Lung (tissue), 11 donors: ENCODE measurements at regions not wholly inside any gene's neighbourhood (a gene's known extent, or its start where the extent isn't known, plus 50 kb on each side); places are given as distances from the start of the nearest gene placed in this dataset.

ENCODE experiments used
- ATAC-seq: fragments of 200-7000 bp; cut with Tn5 transposase; one replicate; pipeline ENCODE4 v1.9.1; 2020; ENCODE audit warnings: moderate number of reproducible peaks; ENCODE audit not compliant: insufficient read depth, low FRiP score
- DNase-seq, 3 donors: peaks; one replicate each; pipeline ENCODE4 v3.0.0-alpha.2; 2013 to 2017
- H3K27ac ChIP-seq, 2 donors: one replicate each; pipeline ENCODE4 v1.5.1; 2013; ENCODE audit warnings: mild to moderate bottlenecking in 2 of 2, moderate library complexity in 2 of 2, control low read depth in 1 of 2, inconsistent platforms in 1 of 2, low read depth in 1 of 2, low read length in 1 of 2
- H3K27me3 ChIP-seq, 3 donors: one replicate each; pipeline ENCODE4 v1.5.1; 2013; ENCODE audit warnings: low read length in 2 of 3; ENCODE audit not compliant: control insufficient read depth in 3 of 3, insufficient read depth in 3 of 3
- H3K36me3 ChIP-seq, 4 donors: one replicate each; pipeline ENCODE4 v1.5.1; 2013; ENCODE audit warnings: low read length in 4 of 4, mild to moderate bottlenecking in 1 of 4, moderate library complexity in 1 of 4; ENCODE audit not compliant: control insufficient read depth in 4 of 4, insufficient read depth in 4 of 4
- H3K4me1 ChIP-seq, 5 donors: one replicate each; pipeline ENCODE4 v1.5.1; 2013; ENCODE audit warnings: low read length in 5 of 5, mild to moderate bottlenecking in 2 of 5, moderate library complexity in 1 of 5; ENCODE audit not compliant: control insufficient read depth in 5 of 5, insufficient read depth in 5 of 5
- H3K4me3 ChIP-seq: one replicate; pipeline ENCODE4 v1.5.1; 2013; ENCODE audit warnings: mild to moderate bottlenecking, control low read depth, moderate library complexity
- H3K9ac ChIP-seq, 2 donors: one replicate each; pipeline ENCODE4 v1.5.1; 2013; ENCODE audit warnings: low read length in 2 of 2, control low read depth in 1 of 2; ENCODE audit not compliant: insufficient read depth in 1 of 2
- H3K9me3 ChIP-seq, 4 donors: one replicate each; pipeline ENCODE4 v1.5.1; 2013; ENCODE audit warnings: low read length in 3 of 4, mild to moderate bottlenecking in 1 of 4, moderate library complexity in 1 of 4; ENCODE audit not compliant: control insufficient read depth in 4 of 4, insufficient read depth in 3 of 4
- CTCF ChIP-seq: IDR thresholded peaks from 2 replicates; pipeline ENCODE4 v1.5.1; 2012; ENCODE audit warnings: mild to moderate bottlenecking; ENCODE audit errors: control extremely low read depth, extremely low read depth
- WGBS, 2 donors: extraction: QIAGEN DNeasy Blood & Tissue Kit; methylation state at CpG; one replicate each; pipeline ENCODE4 v1.1.7; 2013; 5-methylcytosine and 5-hydroxymethylcytosine counted together
- donor health status: control.
- donor health status: control.
- donor health status: Bipolar disorder and iron deficiency.
- donor health status: healthy.
- donor health status: DM: yes; HTN: yes; CAD: no.

GRCh38 chr18:78905334-78905733 is 74.3 kb upstream of the SALL3 start:
- peaks cover 0 to 9% (median 0%) of the 10 kb centered on the region in 4 donors for H3K9me3 ChIP-seq
- no peak overlapping the region for H3K9ac ChIP-seq
- no peak for TF ChIP-seq CTCF
- ATAC-seq (no peak), DNase-seq (no peak)
- H3K36me3 ChIP-seq, result no peaks in the 10 kb centered on the region
- H3K4me3 ChIP-seq, result no peak overlapping the region
- 85 to 93% methylated on average over 9 of the region's 9 CpGs for WGBS, 2 donors
- H3K4me1 ChIP-seq, result no peaks in the 10 kb centered on the region
- no peaks in the 10 kb centered on the region for H3K27me3 ChIP-seq
- H3K27ac ChIP-seq, result no peak overlapping the region

GRCh38 chr18:78906066-78906465 is 73.6 kb upstream of the SALL3 start:
- 90 to 95% methylated on average over 16 of the region's 16 CpGs for WGBS, 2 donors
- no peak for TF ChIP-seq CTCF
- Histone ChIP-seq H3K9ac (no peak overlapping the region), H3K9me3 (peaks cover 0 to 6% (median 0%) of the 10 kb centered on the region in 4 donors), H3K4me3 (no peak overlapping the region), H3K4me1 (no peaks in the 10 kb centered on the region), H3K27me3 (no peaks in the 10 kb centered on the region), H3K36me3 (no peaks in the 10 kb centered on the region), H3K27ac (no peak overlapping the region)
- no peak for DNase-seq
- no peak for ATAC-seq

- Histone ChIP-seq H3K4me1 (no peaks in the 10 kb centered on the region), H3K9me3 (peaks cover 0 to 3% (median 0%) of the 10 kb centered on the region in 4 donors), H3K4me3 (no peak overlapping the region), H3K27me3 (no peaks in the 10 kb centered on the region), H3K27ac (no peak overlapping the region), H3K36me3 (no peaks in the 10 kb centered on the region), H3K9ac (no peak overlapping the region)
- DNase-seq (no peak), ATAC-seq (no peak)
- no peak for TF ChIP-seq CTCF
- 90 to 93% methylated on average over 22 of the region's 22 CpGs for WGBS, 2 donors
Measured at GRCh38 chr18:78908462-78909260, 71.0 kb upstream of the SALL3 start.
